ENCODE measurements at regions not wholly inside any gene's neighbourhood (a gene's known extent, or its start where the extent isn't known, plus 50 kb on each side); places are given as distances from the start of the nearest gene placed in this dataset.

- Histone ChIP-seq H2AK5ac (ENCODE audit: low read length) (no peak overlapping the region), H3K79me1 (ENCODE audit: low read length) (peaks cover 8% of the 10 kb centered on the region), H2AFZ (ENCODE audit: insufficient read depth, low read length, poor library complexity) (no peak overlapping the region), H3K4me1 (ENCODE audit: control insufficient read depth in 1 of 2, insufficient read depth in 2 of 2, low read length in 2 of 2) (peaks cover 14 to 28% of the 10 kb centered on the region in 2 experiments), H3K14ac (ENCODE audit: low read length) (no peak overlapping the region), H2BK12ac (ENCODE audit: low read length) (peak overlapping the region; percentile 20), H3K4me2 (ENCODE audit: low read length) (no peak overlapping the region), H3K4ac (ENCODE audit: low read depth, low read length) (no peak overlapping the region), H3K9me3 (ENCODE audit: insufficient read depth, low read depth, low read length) (no peaks in the 10 kb centered on the region), H4K91ac (ENCODE audit: low read depth, low read length) (peak overlapping the region; percentile 25), H4K8ac (ENCODE audit: low read depth, low read length) (no peak overlapping the region), H3K27ac (ENCODE audit: low read depth, low read length) (no peak overlapping the region), H3K23ac (ENCODE audit: low read length) (no peak overlapping the region), H3K9ac (ENCODE audit: low read length) (no peak overlapping the region), H2BK5ac (ENCODE audit: low read depth, low read length, poor library complexity) (no peak overlapping the region), H3K27me3 (ENCODE audit: insufficient read depth, low read length) (no peaks in the 10 kb centered on the region), H3K18ac (ENCODE audit: low read length) (no peak overlapping the region), H3K79me2 (ENCODE audit: control insufficient read depth, insufficient read depth, low read length, poor library complexity) (no peaks in the 10 kb centered on the region), H3K36me3 (ENCODE audit: control insufficient read depth in 1 of 2, insufficient read depth in 2 of 2, low read length in 2 of 2) (no peaks in the 10 kb centered on the region), H2BK120ac (ENCODE audit: insufficient read depth, low read length, poor library complexity) (no peak overlapping the region), H3K4me3 (ENCODE audit: low read depth, low read length) (no peak overlapping the region), H4K12ac (ENCODE audit: low read depth, low read length) (no peak overlapping the region)
- no peak for DNase-seq
- no CpG with 5 or more reads among the region's 3 CpGs for WGBS (ENCODE audit: extremely low coverage, insufficient coverage, insufficient read length)
Measured at GRCh38 chr6:44047801-44048200, 79.5 kb downstream of the MRPL14 start.

GRCh38 chr6:44047179-44047546, 80.1 kb downstream of the MRPL14 start:
- no peak overlapping the region for H3K9ac ChIP-seq (ENCODE audit: low read length)
- no peak overlapping the region for H3K4me2 ChIP-seq (ENCODE audit: low read length)
- no peak overlapping the region for H3K14ac ChIP-seq (ENCODE audit: low read length)

GRCh38 chr6:44046516-44047178, 80.6 kb downstream of the MRPL14 start:
- H3K27me3 ChIP-seq (ENCODE audit: insufficient read depth, low read length) = no peaks in the 10 kb centered on the region
- H3K9ac ChIP-seq (ENCODE audit: low read length) = no peak overlapping the region
- H3K27ac ChIP-seq (ENCODE audit: low read depth, low read length) = no peak overlapping the region
- H3K4me1 ChIP-seq (ENCODE audit: control insufficient read depth in 1 of 2, insufficient read depth in 2 of 2, low read length in 2 of 2) = peaks cover 24 to 38% of the 10 kb centered on the region in 2 experiments
- no peak overlapping the region for H2AK5ac ChIP-seq (ENCODE audit: low read length)
- no peak overlapping the region for H3K4me3 ChIP-seq (ENCODE audit: low read depth, low read length)
- no peak overlapping the region for H2BK12ac ChIP-seq (ENCODE audit: low read length)
- H2BK120ac ChIP-seq (ENCODE audit: insufficient read depth, low read length, poor library complexity) = no peak overlapping the region
- H3K4ac ChIP-seq (ENCODE audit: low read depth, low read length) = no peak overlapping the region
- no peaks in the 10 kb centered on the region for H3K9me3 ChIP-seq (ENCODE audit: insufficient read depth, low read depth, low read length)
- H3K79me1 ChIP-seq (ENCODE audit: low read length) = peaks cover 18% of the 10 kb centered on the region
- peaks cover 3% of the 10 kb centered on the region for H3K79me2 ChIP-seq (ENCODE audit: control insufficient read depth, insufficient read depth, low read length, poor library complexity)
- no peak overlapping the region for H4K12ac ChIP-seq (ENCODE audit: low read depth, low read length)
- no peak overlapping the region for H3K23ac ChIP-seq (ENCODE audit: low read length)
- no CpG with 5 or more reads among the region's 6 CpGs for WGBS (ENCODE audit: extremely low coverage, insufficient coverage, insufficient read length)
- H3K36me3 ChIP-seq (ENCODE audit: control insufficient read depth in 1 of 2, insufficient read depth in 2 of 2, low read length in 2 of 2) = no peaks in the 10 kb centered on the region
- DNase-seq = no peak
- H3K4me2 ChIP-seq (ENCODE audit: low read length) = no peak overlapping the region
- no peak overlapping the region for H4K91ac ChIP-seq (ENCODE audit: low read depth, low read length)
- H3K14ac ChIP-seq (ENCODE audit: low read length) = no peak overlapping the region
- no peak overlapping the region for H3K18ac ChIP-seq (ENCODE audit: low read length)
- no peak overlapping the region for H2AFZ ChIP-seq (ENCODE audit: insufficient read depth, low read length, poor library complexity)
- no peak overlapping the region for H4K8ac ChIP-seq (ENCODE audit: low read depth, low read length)
- no peak overlapping the region for H2BK5ac ChIP-seq (ENCODE audit: low read depth, low read length, poor library complexity)

More at GRCh38 chr6:44047179-44047546, 80.1 kb downstream of the MRPL14 start:
- no peaks in the 10 kb centered on the region for H3K27me3 ChIP-seq (ENCODE audit: insufficient read depth, low read length)
- H2AK5ac ChIP-seq (ENCODE audit: low read length) = no peak overlapping the region
- no peak overlapping the region for H2BK5ac ChIP-seq (ENCODE audit: low read depth, low read length, poor library complexity)
- peaks cover 20 to 34% of the 10 kb centered on the region in 2 experiments for H3K4me1 ChIP-seq (ENCODE audit: control insufficient read depth in 1 of 2, insufficient read depth in 2 of 2, low read length in 2 of 2)
- H3K79me1 ChIP-seq (ENCODE audit: low read length) = peaks cover 14% of the 10 kb centered on the region
- H2AFZ ChIP-seq (ENCODE audit: insufficient read depth, low read length, poor library complexity) = no peak overlapping the region
- H3K4ac ChIP-seq (ENCODE audit: low read depth, low read length) = no peak overlapping the region
- H2BK12ac ChIP-seq (ENCODE audit: low read length) = no peak overlapping the region
- peaks cover 3% of the 10 kb centered on the region for H3K79me2 ChIP-seq (ENCODE audit: control insufficient read depth, insufficient read depth, low read length, poor library complexity)
- H3K23ac ChIP-seq (ENCODE audit: low read length) = no peak overlapping the region
- H3K36me3 ChIP-seq (ENCODE audit: control insufficient read depth in 1 of 2, insufficient read depth in 2 of 2, low read length in 2 of 2) = no peaks in the 10 kb centered on the region
- H4K8ac ChIP-seq (ENCODE audit: low read depth, low read length) = no peak overlapping the region
- no CpG with 5 or more reads among the region's 2 CpGs for WGBS (ENCODE audit: extremely low coverage, insufficient coverage, insufficient read length)
- no peak overlapping the region for H3K4me3 ChIP-seq (ENCODE audit: low read depth, low read length)
- H4K12ac ChIP-seq (ENCODE audit: low read depth, low read length) = no peak overlapping the region
- no peaks in the 10 kb centered on the region for H3K9me3 ChIP-seq (ENCODE audit: insufficient read depth, low read depth, low read length)
- no peak overlapping the region for H3K27ac ChIP-seq (ENCODE audit: low read depth, low read length)
- H4K91ac ChIP-seq (ENCODE audit: low read depth, low read length) = no peak overlapping the region
- no peak overlapping the region for H2BK120ac ChIP-seq (ENCODE audit: insufficient read depth, low read length, poor library complexity)
- H3K18ac ChIP-seq (ENCODE audit: low read length) = no peak overlapping the region
- no peak for DNase-seq

- Histone ChIP-seq H2AFZ (ENCODE audit: insufficient read depth, low read length, poor library complexity) (no peak overlapping the region), H2AK5ac (ENCODE audit: low read length) (no peak overlapping the region), H4K8ac (ENCODE audit: low read depth, low read length) (no peak overlapping the region), H3K14ac (ENCODE audit: low read length) (no peak overlapping the region), H3K27ac (ENCODE audit: low read depth, low read length) (no peak overlapping the region), H3K4me3 (ENCODE audit: low read depth, low read length) (no peak overlapping the region), H4K91ac (ENCODE audit: low read depth, low read length) (no peak overlapping the region), H3K9me3 (ENCODE audit: insufficient read depth, low read depth, low read length) (no peaks in the 10 kb centered on the region), H2BK5ac (ENCODE audit: low read depth, low read length, poor library complexity) (no peak overlapping the region), H4K12ac (ENCODE audit: low read depth, low read length) (no peak overlapping the region), H3K36me3 (ENCODE audit: control insufficient read depth in 1 of 2, insufficient read depth in 2 of 2, low read length in 2 of 2) (no peaks in the 10 kb centered on the region), H3K4me2 (ENCODE audit: low read length) (no peak overlapping the region), H3K4me1 (ENCODE audit: control insufficient read depth in 1 of 2, insufficient read depth in 2 of 2, low read length in 2 of 2) (peaks cover 25 to 34% of the 10 kb centered on the region in 2 experiments), H3K79me1 (ENCODE audit: low read length) (peaks cover 20% of the 10 kb centered on the region), H3K23ac (ENCODE audit: low read length) (no peak overlapping the region), H3K4ac (ENCODE audit: low read depth, low read length) (no peak overlapping the region), H2BK120ac (ENCODE audit: insufficient read depth, low read length, poor library complexity) (no peak overlapping the region), H3K18ac (ENCODE audit: low read length) (no peak overlapping the region), H3K79me2 (ENCODE audit: control insufficient read depth, insufficient read depth, low read length, poor library complexity) (peaks cover 3% of the 10 kb centered on the region), H3K27me3 (ENCODE audit: insufficient read depth, low read length) (no peaks in the 10 kb centered on the region), H2BK12ac (ENCODE audit: low read length) (no peak overlapping the region), H3K9ac (ENCODE audit: low read length) (no peak overlapping the region)
- WGBS (ENCODE audit: extremely low coverage, insufficient coverage, insufficient read length) = no CpG with 5 or more reads among the region's 1 CpG
- DNase-seq = no peak
Measured at GRCh38 chr6:44045672-44046015, 81.6 kb downstream of the MRPL14 start.

Measured in trophoblast cell (in vitro differentiated cells and primary cell).